NCI-H1048 (cell line): ENCODE measurements at regions not wholly inside any gene's neighbourhood (a gene's known extent, or its start where the extent isn't known, plus 50 kb on each side); places are given as distances from the start of the nearest gene placed in this dataset.

ENCODE experiments used
- DNase-seq: peaks from one replicate; lab custom pipeline; 2025; lab: John Stamatoyannopoulos, UW

- DNase-seq: no peak
Measured at GRCh38 chr11:104830508-104830907, 67.8 kb downstream of the CASP12 start.

GRCh38 chr11:104830080-104830479 is 68.2 kb downstream of the CASP12 start:
- no peak for DNase-seq

GRCh38 chr11:104826772-104827171 is 71.5 kb downstream of the CASP12 start:
- no peak for DNase-seq

GRCh38 chr11:104823657-104824056 is 74.6 kb downstream of the CASP12 start:
- no peak for DNase-seq

- no peak for DNase-seq
Measured at GRCh38 chr11:104820431-104820830, 77.8 kb downstream of the CASP12 start.

GRCh38 chr11:104819603-104820002 is 78.7 kb downstream of the CASP12 start:
- no peak for DNase-seq

GRCh38 chr11:104819107-104819506 is 79.2 kb downstream of the CASP12 start:
- DNase-seq: no peak

GRCh38 chr11:104817973-104818372 is 80.3 kb downstream of the CASP12 start:
- DNase-seq: no peak

- no peak for DNase-seq
Measured at GRCh38 chr11:104813532-104813931, 84.7 kb downstream of the CASP12 start.

GRCh38 chr11:104812103-104812788 is 86.0 kb downstream of the CASP12 start:
- no peak for DNase-seq

- no peak for DNase-seq
Measured at GRCh38 chr11:104803776-104804175, 94.5 kb downstream of the CASP12 start.

GRCh38 chr11:104799251-104799650 is 99.0 kb downstream of the CASP12 start:
- DNase-seq: no peak

- DNase-seq: no peak
Measured at GRCh38 chr11:104798789-104799188, 99.5 kb downstream of the CASP12 start.

GRCh38 chr11:104796301-104796700 is 102.0 kb downstream of the CASP12 start:
- no peak for DNase-seq

GRCh38 chr11:104795501-104796213 is 102.6 kb downstream of the CASP12 start:
- DNase-seq: no peak

- no peak for DNase-seq
Measured at GRCh38 chr11:104792861-104793260, 105.4 kb downstream of the CASP12 start.

- DNase-seq: no peak
Measured at GRCh38 chr11:104791896-104792295, 106.4 kb downstream of the CASP12 start.

- DNase-seq: no peak
Measured at GRCh38 chr11:104784684-104785460, 113.4 kb downstream of the CASP12 start.

- DNase-seq: no peak
Measured at GRCh38 chr11:104783241-104783640, 115.0 kb downstream of the CASP12 start.

GRCh38 chr11:104782377-104782754 is 115.9 kb downstream of the CASP12 start:
- DNase-seq: no peak

- no peak for DNase-seq
Measured at GRCh38 chr11:104781719-104782376, 116.4 kb downstream of the CASP12 start.

GRCh38 chr11:104781037-104781436 is 117.2 kb downstream of the CASP12 start:
- DNase-seq: no peak
